K562 (cell line): ENCODE measurements at regions not wholly inside any gene's neighbourhood (a gene's known extent, or its start where the extent isn't known, plus 50 kb on each side); places are given as distances from the start of the nearest gene placed in this dataset.

Source experiments
- ATAC-seq: fragments of 200-7000 bp; cut with Tn5 transposase; 3 replicates; pipeline ENCODE4 v1.9.1; 2020; ENCODE audit warnings: moderate library complexity
- BruUV-seq: library from RNA; stranded (reverse); fragments of 400-500 nt; replicated peaks from 2 replicates; lab custom pipeline; 2021; lab: Mats Ljungman, UMichigan
- CTCF ChIA-PET: fragments of 300-600 bp; formaldehyde crosslinking; extraction: SDS; loops from one replicate; lab custom pipeline; 2021; ENCODE audit warnings: low intra/inter-chr PET ratio; lab: Yijun Ruan, JAX
- POLR2A ChIA-PET: fragments of 300-600, 350-650 bp; sonication (Branson Sonifier 250); formaldehyde crosslinking; extraction: SDS; loops from one replicate; lab custom pipeline; 2021; ENCODE audit warnings: antibody characterized with exemption, inconsistent platforms; lab: Yijun Ruan, JAX
- DNase-seq, 4 experiments: peaks; one replicate each; pipeline versions ENCODE4 v3.0.0 to v3.0.0-alpha.2; 2011 to 2018; ENCODE audit warnings: low spot score in 3 of 4, mixed read lengths in 3 of 4; ENCODE audit errors: extremely low read depth in 1 of 4
- FAIRE-seq: peaks from 2 replicates; lab custom pipeline; 2011; peaks lifted over from hg19 to GRCh38; lab: Jason Lieb, UNC
- H2AFZ ChIP-seq: 2 replicates; pipeline ENCODE4 v1.6.0; 2011; ENCODE audit warnings: low read depth, low read length, control low read depth, inconsistent platforms
- H3K27ac ChIP-seq: fragments of 200-600 bp; 3 replicates; pipeline ENCODE4 v1.8.0; 2011; ENCODE audit warnings: low read depth, mild to moderate bottlenecking, control low read depth, inconsistent platforms, low read length, moderate library complexity, mixed read lengths; ENCODE audit errors: extremely low read depth
- H3K27me3 ChIP-seq, 2 experiments: fragments of 300-600 bp in 1 of 2; 2 replicates in 1 of 2; 3 replicates in 1 of 2; pipeline versions ENCODE4 v1.6.0 to v1.8.0; 2011; ENCODE audit warnings: inconsistent platforms in 2 of 2, low read length in 2 of 2, mild to moderate bottlenecking in 1 of 2, mixed read lengths in 1 of 2, moderate library complexity in 1 of 2; ENCODE audit not compliant: control insufficient read depth in 2 of 2, insufficient read depth in 2 of 2
- H3K36me3 ChIP-seq: fragments of 300-600 bp; 3 replicates; pipeline ENCODE4 v1.8.0; 2011; ENCODE audit warnings: mild to moderate bottlenecking, low read length, inconsistent platforms; ENCODE audit not compliant: control insufficient read depth, insufficient read depth
- H3K4me1 ChIP-seq, 2 experiments: fragments of 200-600 bp in 1 of 2; replicated peaks in 1 of 2; 2 replicates in 1 of 2; 3 replicates in 1 of 2; pipeline versions ENCODE4 v1.5.1 to v1.8.0; 2011; ENCODE audit warnings: inconsistent platforms in 2 of 2, low read length in 2 of 2, mild to moderate bottlenecking in 1 of 2, mixed read lengths in 1 of 2, moderate library complexity in 1 of 2; ENCODE audit not compliant: control insufficient read depth in 2 of 2, insufficient read depth in 2 of 2
- H3K4me2 ChIP-seq: 2 replicates; pipeline ENCODE4 v1.6.1; 2011; ENCODE audit warnings: low read length, control low read depth, inconsistent platforms, mixed read lengths; ENCODE audit not compliant: insufficient read depth
- H3K4me3 ChIP-seq: fragments of 200-600 bp; sonication (generic), shearing (Covaris generic); 2 replicates; pipeline ENCODE4 v1.5.1; 2016; ENCODE audit warnings: control low read depth, inconsistent platforms
- H3K79me2 ChIP-seq: fragments of 200-600 bp; 3 replicates; pipeline ENCODE4 v1.8.0; 2011; ENCODE audit warnings: low read length, inconsistent platforms; ENCODE audit not compliant: control insufficient read depth, insufficient read depth
- H3K9ac ChIP-seq, 2 experiments: 2 replicates each; pipeline versions ENCODE4 v1.6.0 to v1.6.1; 2011; ENCODE audit warnings: low read depth in 2 of 2, low read length in 2 of 2, control low read depth in 1 of 2, inconsistent platforms in 1 of 2, mild to moderate bottlenecking in 1 of 2, mixed read lengths in 1 of 2; ENCODE audit not compliant: insufficient read depth in 1 of 2
- H3K9me1 ChIP-seq: one replicate; pipeline ENCODE4 v1.6.0; 2011; ENCODE audit warnings: inconsistent platforms, mild to moderate bottlenecking, low read length, moderate library complexity; ENCODE audit not compliant: control insufficient read depth, insufficient read depth
- H3K9me3 ChIP-seq: replicated peaks from 2 replicates; pipeline ENCODE4 v1.5.1; 2011; ENCODE audit warnings: low read depth, low read length, inconsistent platforms; ENCODE audit not compliant: control insufficient read depth, insufficient read depth
- H4K20me1 ChIP-seq: replicated peaks from 2 replicates; pipeline ENCODE4 v1.6.1; 2011; ENCODE audit warnings: low read length, inconsistent platforms, mixed read lengths; ENCODE audit not compliant: control insufficient read depth, insufficient read depth
- ATF1 ChIP-seq, 2 experiments: fragments of 450-650 bp in 1 of 2; IDR thresholded peaks; 2 replicates each; pipeline ENCODE4 v1.6.1; 2016; ENCODE audit warnings: missing compliant biosample characterization in 1 of 2, missing genetic modification characterization in 1 of 2
- CHCHD3 ChIP-seq: fragments of 250-450 bp; sonication (Bioruptor Pico); IDR thresholded peaks from 2 replicates; pipeline ENCODE4 v2.1.2; 2022; ENCODE audit warnings: mild to moderate bottlenecking
- GABPB1 ChIP-seq: sonication (generic); formaldehyde crosslinking; IDR thresholded peaks from 2 replicates; pipeline ENCODE4 v1.8.0; 2022; ENCODE audit warnings: mild to moderate bottlenecking, missing genetic modification reagents
- HNRNPH1 ChIP-seq: fragments of 200-400 bp; formaldehyde crosslinking; optimal IDR thresholded peaks from 2 replicates; pipeline ENCODE3; 2017; ENCODE audit warnings: low read depth, mild to moderate bottlenecking, low read length, moderate library complexity
- HOXB6 ChIP-seq: fragments of 250-450 bp; sonication (Bioruptor Pico); IDR thresholded peaks from 2 replicates; pipeline ENCODE4 v1.5.1; 2022; ENCODE audit warnings: mild to moderate bottlenecking, borderline replicate concordance
- KAT8 ChIP-seq: fragments of 450-650 bp; IDR thresholded peaks from 2 replicates; pipeline ENCODE4 v1.6.1; 2016; ENCODE audit warnings: low read depth, mild to moderate bottlenecking
- MBD1 ChIP-seq: fragments of 250-450 bp; sonication (Bioruptor Pico); IDR thresholded peaks from 2 replicates; pipeline ENCODE4 v1.8.0; 2022; ENCODE audit warnings: inconsistent platforms
- PML ChIP-seq: IDR thresholded peaks from 2 replicates; pipeline ENCODE4 v1.6.1; 2012; ENCODE audit warnings: low read length, inconsistent platforms
- RB1 ChIP-seq: fragments of 450-650 bp; IDR thresholded peaks from 2 replicates; pipeline ENCODE4 v1.6.1; 2017; ENCODE audit warnings: low read depth, mild to moderate bottlenecking
- SMARCB1 ChIP-seq: IDR thresholded peaks from 2 replicates; pipeline ENCODE4 v1.6.1; 2011; ENCODE audit warnings: improper control_type of control experiment, low read depth; ENCODE audit not compliant: insufficient read length
- SRSF3 ChIP-seq: fragments of 200-400 bp; formaldehyde crosslinking; IDR thresholded peaks from 2 replicates; pipeline ENCODE4 v1.6.1; 2016; ENCODE audit warnings: mild to moderate bottlenecking, low read length, moderate library complexity; ENCODE audit not compliant: insufficient read depth
- TCFL5 ChIP-seq: fragments of 250-450 bp; sonication (Bioruptor Pico); conservative IDR thresholded peaks from 2 replicates; pipeline ENCODE4 v1.6.1; 2021; ENCODE audit warnings: mild to moderate bottlenecking, moderate library complexity, matching md5 sums
- ZFP36 ChIP-seq: fragments of 150-350 bp; IDR thresholded peaks from 2 replicates; pipeline ENCODE4 v1.6.1; 2018; ENCODE audit warnings: low read length, low read depth; ENCODE audit not compliant: partially characterized antibody
- ZNF253 ChIP-seq: fragments of 250-450 bp; sonication (Bioruptor Pico); conservative IDR thresholded peaks from 2 replicates; pipeline ENCODE4 v1.6.1; 2021; ENCODE audit warnings: mild to moderate bottlenecking
- ZNF431 ChIP-seq: sonication (generic); formaldehyde crosslinking; IDR thresholded peaks from 2 replicates; pipeline ENCODE4 v1.8.0; 2022; ENCODE audit warnings: mild to moderate bottlenecking, missing genetic modification reagents
- ZNF696 ChIP-seq: fragments of 250-450 bp; sonication (Bioruptor Pico); conservative IDR thresholded peaks from 2 replicates; pipeline ENCODE4 v1.4.0; 2020; ENCODE audit warnings: mild to moderate bottlenecking, moderate library complexity
- WGBS: fragments of 100-300 bp; shearing (Covaris generic); methylation state at CpG from one replicate; pipeline ENCODE4 v1.1.6; 2016; ENCODE audit warnings: low coverage, mixed read lengths; ENCODE audit not compliant: insufficient coverage; ENCODE audit errors: missing lambda C conversion rate; 5-methylcytosine and 5-hydroxymethylcytosine counted together
- in situ Hi-C: fragments of 300-500 bp; cut with MboI; formaldehyde crosslinking; loops from 4 replicates; pipeline ENCODE4 v1.15.0; 2018; ENCODE audit warnings: inconsistent platforms, mixed read lengths
- intact Hi-C: fragments of 100-400 bp; cut with micrococcal nuclease; formaldehyde crosslinking; loops from 2 replicates; pipeline ENCODE4 v1.14.2; 2022

GRCh38 chr3:168696051-168696450, 600.3 kb upstream of the GOLIM4 start:
- H3K4me1 ChIP-seq, result no peaks in the 10 kb centered on the region
- intact Hi-C loops, result loop anchor here (10.0 kb wide), 1 partner anchor 481 kb away; no protein-coding TSS in a partner anchor
- TF ChIP-seq ATF1 (CRISPR knock-in tag; IDR thresholded peaks at IDR 0.05), result no peak
- no peak for TF ChIP-seq ATF1 (tag; IDR thresholded peaks at IDR 0.05)
- TF ChIP-seq SMARCB1, result no peak
- TF ChIP-seq HOXB6 (CRISPR knock-in tag), result no peak
- TF ChIP-seq TCFL5 (CRISPR knock-in tag), result no peak
- no peak for TF ChIP-seq GABPB1 (CRISPR knock-in tag)
- no peak for TF ChIP-seq SRSF3
- 0% methylated on average over 3 of the region's 3 CpGs for WGBS
- no peak overlapping the region for H2AFZ ChIP-seq
- H3K27me3 ChIP-seq, result no peaks in the 10 kb centered on the region
- no peak for ATAC-seq
- no peak overlapping the region for H3K4me3 ChIP-seq
- no peaks in the 10 kb centered on the region for H3K36me3 ChIP-seq
- in situ Hi-C loops, result no loop called here
- no peaks in the 10 kb centered on the region; the same call in 1 of the 2 replicates for H3K9me3 ChIP-seq
- H3K27ac ChIP-seq, result no peak overlapping the region
- DNase-seq, result no peak
- CTCF ChIA-PET, result no interaction called here
- H3K9me1 ChIP-seq, result no peaks in the 10 kb centered on the region
- H4K20me1 ChIP-seq, result no peaks in the 10 kb centered on the region
- POLR2A ChIA-PET, result no interaction called here
- no peaks in the 10 kb centered on the region for H3K79me2 ChIP-seq
- H3K4me2 ChIP-seq, result no peak overlapping the region
- FAIRE-seq, result no peak
- BruUV-seq, result no TSS peak
- H3K9ac ChIP-seq, result no peak overlapping the region

GRCh38 chr3:168693870-168694269, 598.1 kb upstream of the GOLIM4 start:
- no peaks in the 10 kb centered on the region for H3K36me3 ChIP-seq
- no peak overlapping the region for H3K4me2 ChIP-seq
- H4K20me1 ChIP-seq, result no peaks in the 10 kb centered on the region
- peaks cover 2% of the 10 kb centered on the region; the same call in 1 of the 2 replicates for H3K9me3 ChIP-seq
- in situ Hi-C loops, result no loop called here
- no peaks in the 10 kb centered on the region for H3K79me2 ChIP-seq
- no TSS peak for BruUV-seq
- H3K4me3 ChIP-seq, result no peak overlapping the region
- no peak for ATAC-seq
- H3K4me1 ChIP-seq, result no peaks in the 10 kb centered on the region
- intact Hi-C loops, result loop anchor here (10.0 kb wide), 1 partner anchor 479 kb away; no protein-coding TSS in a partner anchor
- no peak overlapping the region for H3K27ac ChIP-seq
- CTCF ChIA-PET, result no interaction called here
- no peaks in the 10 kb centered on the region for H3K27me3 ChIP-seq
- no peak for FAIRE-seq
- no peak for DNase-seq
- no peaks in the 10 kb centered on the region for H3K9me1 ChIP-seq
- 0% methylated on average over 3 of the region's 3 CpGs for WGBS
- H3K9ac ChIP-seq, result no peak overlapping the region
- POLR2A ChIA-PET, result interaction anchor here (0.9 kb wide), 1 partner anchor 10 kb away, joined by 3 read pairs; no protein-coding TSS in a partner anchor
- H2AFZ ChIP-seq, result no peak overlapping the region
- TF ChIP-seq PML, result no peak
- TF ChIP-seq CHCHD3 (CRISPR knock-in tag), result no peak
- TF ChIP-seq ZNF431 (CRISPR knock-in tag), result no peak
- no peak for TF ChIP-seq HNRNPH1
- no peak for TF ChIP-seq RB1
- no peak for TF ChIP-seq ZNF253 (CRISPR knock-in tag)
- TF ChIP-seq KAT8, result no peak
- TF ChIP-seq ZNF696 (CRISPR knock-in tag), result no peak
- TF ChIP-seq MBD1 (CRISPR knock-in tag), result no peak
- TF ChIP-seq ZFP36, result no peak
